ENCODE measurements at regions not wholly inside any gene's neighbourhood (a gene's known extent, or its start where the extent isn't known, plus 50 kb on each side); places are given as distances from the start of the nearest gene placed in this dataset.

DNA sequence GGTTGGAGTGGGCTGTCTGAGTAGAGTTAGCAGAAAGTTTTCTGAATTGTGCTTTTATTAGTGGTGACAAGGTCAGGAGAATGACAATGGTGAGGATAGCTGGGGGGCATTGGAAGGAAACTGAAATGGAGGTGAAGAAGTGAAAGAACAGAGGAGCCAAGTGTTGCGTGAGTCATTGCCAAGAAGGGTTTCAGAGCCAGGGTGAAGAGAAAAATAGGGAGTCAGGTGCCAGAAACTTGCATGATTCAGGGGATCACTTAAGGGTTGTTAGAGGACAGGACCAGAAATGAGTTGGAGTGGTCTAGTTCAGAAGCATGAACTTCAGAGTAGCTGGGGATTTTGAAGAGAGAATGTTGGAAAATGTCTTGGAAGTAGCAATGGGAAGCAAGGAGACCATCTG is 86.0 kb upstream of the GALNT15 start (continued):
- TF ChIP-seq, protein P1, sequence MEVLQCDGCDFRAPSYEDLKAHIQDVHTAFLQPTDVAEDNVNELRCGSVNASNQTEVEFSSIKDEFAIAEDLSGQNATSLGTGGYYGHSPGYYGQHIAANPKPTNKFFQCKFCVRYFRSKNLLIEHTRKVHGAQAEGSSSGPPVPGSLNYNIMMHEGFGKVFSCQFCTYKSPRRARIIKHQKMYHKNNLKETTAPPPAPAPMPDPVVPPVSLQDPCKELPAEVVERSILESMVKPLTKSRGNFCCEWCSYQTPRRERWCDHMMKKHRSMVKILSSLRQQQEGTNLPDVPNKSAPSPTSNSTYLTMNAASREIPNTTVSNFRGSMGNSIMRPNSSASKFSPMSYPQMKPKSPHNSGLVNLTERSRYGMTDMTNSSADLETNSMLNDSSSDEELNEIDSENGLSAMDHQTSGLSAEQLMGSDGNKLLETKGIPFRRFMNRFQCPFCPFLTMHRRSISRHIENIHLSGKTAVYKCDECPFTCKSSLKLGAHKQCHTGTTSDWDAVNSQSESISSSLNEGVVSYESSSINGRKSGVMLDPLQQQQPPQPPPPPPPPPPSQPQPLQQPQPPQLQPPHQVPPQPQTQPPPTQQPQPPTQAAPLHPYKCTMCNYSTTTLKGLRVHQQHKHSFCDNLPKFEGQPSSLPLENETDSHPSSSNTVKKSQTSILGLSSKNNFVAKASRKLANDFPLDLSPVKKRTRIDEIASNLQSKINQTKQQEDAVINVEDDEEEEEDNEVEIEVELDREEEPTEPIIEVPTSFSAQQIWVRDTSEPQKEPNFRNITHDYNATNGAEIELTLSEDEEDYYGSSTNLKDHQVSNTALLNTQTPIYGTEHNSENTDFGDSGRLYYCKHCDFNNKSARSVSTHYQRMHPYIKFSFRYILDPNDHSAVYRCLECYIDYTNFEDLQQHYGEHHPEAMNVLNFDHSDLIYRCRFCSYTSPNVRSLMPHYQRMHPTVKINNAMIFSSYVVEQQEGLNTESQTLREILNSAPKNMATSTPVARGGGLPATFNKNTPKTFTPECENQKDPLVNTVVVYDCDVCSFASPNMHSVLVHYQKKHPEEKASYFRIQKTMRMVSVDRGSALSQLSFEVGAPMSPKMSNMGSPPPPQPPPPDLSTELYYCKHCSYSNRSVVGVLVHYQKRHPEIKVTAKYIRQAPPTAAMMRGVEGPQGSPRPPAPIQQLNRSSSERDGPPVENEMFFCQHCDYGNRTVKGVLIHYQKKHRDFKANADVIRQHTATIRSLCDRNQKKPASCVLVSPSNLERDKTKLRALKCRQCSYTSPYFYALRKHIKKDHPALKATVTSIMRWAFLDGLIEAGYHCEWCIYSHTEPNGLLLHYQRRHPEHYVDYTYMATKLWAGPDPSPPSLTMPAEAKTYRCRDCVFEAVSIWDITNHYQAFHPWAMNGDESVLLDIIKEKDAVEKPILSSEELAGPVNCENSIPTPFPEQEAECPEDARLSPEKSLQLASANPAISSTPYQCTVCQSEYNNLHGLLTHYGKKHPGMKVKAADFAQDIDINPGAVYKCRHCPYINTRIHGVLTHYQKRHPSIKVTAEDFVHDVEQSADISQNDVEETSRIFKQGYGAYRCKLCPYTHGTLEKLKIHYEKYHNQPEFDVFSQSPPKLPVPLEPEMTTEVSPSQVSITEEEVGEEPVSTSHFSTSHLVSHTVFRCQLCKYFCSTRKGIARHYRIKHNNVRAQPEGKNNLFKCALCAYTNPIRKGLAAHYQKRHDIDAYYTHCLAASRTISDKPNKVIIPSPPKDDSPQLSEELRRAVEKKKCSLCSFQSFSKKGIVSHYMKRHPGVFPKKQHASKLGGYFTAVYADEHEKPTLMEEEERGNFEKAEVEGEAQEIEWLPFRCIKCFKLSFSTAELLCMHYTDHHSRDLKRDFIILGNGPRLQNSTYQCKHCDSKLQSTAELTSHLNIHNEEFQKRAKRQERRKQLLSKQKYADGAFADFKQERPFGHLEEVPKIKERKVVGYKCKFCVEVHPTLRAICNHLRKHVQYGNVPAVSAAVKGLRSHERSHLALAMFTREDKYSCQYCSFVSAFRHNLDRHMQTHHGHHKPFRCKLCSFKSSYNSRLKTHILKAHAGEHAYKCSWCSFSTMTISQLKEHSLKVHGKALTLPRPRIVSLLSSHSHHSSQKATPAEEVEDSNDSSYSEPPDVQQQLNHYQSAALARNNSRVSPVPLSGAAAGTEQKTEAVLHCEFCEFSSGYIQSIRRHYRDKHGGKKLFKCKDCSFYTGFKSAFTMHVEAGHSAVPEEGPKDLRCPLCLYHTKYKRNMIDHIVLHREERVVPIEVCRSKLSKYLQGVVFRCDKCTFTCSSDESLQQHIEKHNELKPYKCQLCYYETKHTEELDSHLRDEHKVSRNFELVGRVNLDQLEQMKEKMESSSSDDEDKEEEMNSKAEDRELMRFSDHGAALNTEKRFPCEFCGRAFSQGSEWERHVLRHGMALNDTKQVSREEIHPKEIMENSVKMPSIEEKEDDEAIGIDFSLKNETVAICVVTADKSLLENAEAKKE (CRISPR knock-in tag; IDR thresholded peaks at IDR 0.05) = no peak
- TF ChIP-seq EZH2phosphoT487 (IDR thresholded peaks at IDR 0.05; ENCODE audit: unreplicated experiment) (no peak), EZH2 (IDR thresholded peaks at IDR 0.05; ENCODE audit: low read depth, unreplicated experiment) (no peak), ZNF331 (CRISPR knock-in tag; IDR thresholded peaks at IDR 0.05; ENCODE audit: low read depth) (no peak), NANOG (IDR thresholded peaks at IDR 0.05; ENCODE audit: borderline replicate concordance) (no peak)

DNA sequence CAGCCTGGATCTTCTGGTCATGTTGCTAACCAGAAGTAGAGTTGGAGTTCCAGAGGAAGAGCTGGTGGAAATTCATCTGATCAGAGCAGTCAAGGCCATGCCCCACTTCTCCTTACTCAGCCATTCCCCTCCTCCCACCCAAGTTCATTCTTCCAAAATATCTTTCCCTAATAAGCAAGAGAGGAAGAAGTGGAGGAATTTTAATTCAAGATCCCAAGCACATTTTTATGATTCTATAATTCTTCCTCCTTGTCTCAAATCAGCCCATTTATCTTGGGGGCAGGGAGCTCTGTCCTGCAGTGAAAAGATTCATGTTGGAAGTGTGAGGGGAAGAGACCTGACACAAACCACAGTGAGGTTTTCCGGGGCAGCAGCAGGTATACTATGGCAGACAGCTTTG is 85.0 kb upstream of the GALNT15 start:
- peaks cover 7% of the 10 kb centered on the region; the same call in 2 of the 3 replicates for H3K9me3 Mint-ChIP-seq
- no peak for ATAC-seq
- Histone ChIP-seq H3K4me2 (no peak overlapping the region), H3K27ac (ENCODE audit: low read depth) (no peak overlapping the region), H3K9me2 (ENCODE audit: insufficient read depth) (peaks cover 3% of the 10 kb centered on the region; the same call in 1 of the 2 replicates), H3K4me1 (ENCODE audit: insufficient read depth) (no peaks in the 10 kb centered on the region), H3K27me3 (ENCODE audit: insufficient read depth) (no peaks in the 10 kb centered on the region), H2AFZ (no peak overlapping the region), H3K36me3 (ENCODE audit: insufficient read depth) (no peaks in the 10 kb centered on the region), H3F3A (replicated peaks; ENCODE audit: low read depth) (no peaks in the 10 kb centered on the region), H3K4me3 (no peak overlapping the region), H3K79me2 (replicated peaks; ENCODE audit: insufficient read depth) (no peaks in the 10 kb centered on the region), H4K20me1 (replicated peaks; ENCODE audit: insufficient read depth) (no peaks in the 10 kb centered on the region)
- no peak overlapping the region for H3K27ac Mint-ChIP-seq
- H3K4me3 Mint-ChIP-seq = no peak overlapping the region
- no peak for DNase-seq (ENCODE audit: low spot score)
- no peaks in the 10 kb centered on the region for H3K4me1 Mint-ChIP-seq
- H3K27me3 Mint-ChIP-seq (ENCODE audit: insufficient read depth, low read depth, poor library complexity) = peaks cover under 1% of the 10 kb centered on the region
- H3K36me3 Mint-ChIP-seq (ENCODE audit: low read depth) = no peaks in the 10 kb centered on the region
- TF ChIP-seq CREB1 (CRISPR knock-in tag; IDR thresholded peaks at IDR 0.05; ENCODE audit: low read depth) (no peak), ZNF331 (CRISPR knock-in tag; IDR thresholded peaks at IDR 0.05; ENCODE audit: low read depth) (no peak), EZH2 (IDR thresholded peaks at IDR 0.05; ENCODE audit: low read depth, unreplicated experiment) (no peak), STAT1 (IDR thresholded peaks at IDR 0.05; ENCODE audit: unreplicated experiment) (no peak), NANOG (IDR thresholded peaks at IDR 0.05; ENCODE audit: borderline replicate concordance) (no peak), ZNF114 (CRISPR knock-in tag; IDR thresholded peaks at IDR 0.05) (no peak)
- TF ChIP-seq, protein P2, sequence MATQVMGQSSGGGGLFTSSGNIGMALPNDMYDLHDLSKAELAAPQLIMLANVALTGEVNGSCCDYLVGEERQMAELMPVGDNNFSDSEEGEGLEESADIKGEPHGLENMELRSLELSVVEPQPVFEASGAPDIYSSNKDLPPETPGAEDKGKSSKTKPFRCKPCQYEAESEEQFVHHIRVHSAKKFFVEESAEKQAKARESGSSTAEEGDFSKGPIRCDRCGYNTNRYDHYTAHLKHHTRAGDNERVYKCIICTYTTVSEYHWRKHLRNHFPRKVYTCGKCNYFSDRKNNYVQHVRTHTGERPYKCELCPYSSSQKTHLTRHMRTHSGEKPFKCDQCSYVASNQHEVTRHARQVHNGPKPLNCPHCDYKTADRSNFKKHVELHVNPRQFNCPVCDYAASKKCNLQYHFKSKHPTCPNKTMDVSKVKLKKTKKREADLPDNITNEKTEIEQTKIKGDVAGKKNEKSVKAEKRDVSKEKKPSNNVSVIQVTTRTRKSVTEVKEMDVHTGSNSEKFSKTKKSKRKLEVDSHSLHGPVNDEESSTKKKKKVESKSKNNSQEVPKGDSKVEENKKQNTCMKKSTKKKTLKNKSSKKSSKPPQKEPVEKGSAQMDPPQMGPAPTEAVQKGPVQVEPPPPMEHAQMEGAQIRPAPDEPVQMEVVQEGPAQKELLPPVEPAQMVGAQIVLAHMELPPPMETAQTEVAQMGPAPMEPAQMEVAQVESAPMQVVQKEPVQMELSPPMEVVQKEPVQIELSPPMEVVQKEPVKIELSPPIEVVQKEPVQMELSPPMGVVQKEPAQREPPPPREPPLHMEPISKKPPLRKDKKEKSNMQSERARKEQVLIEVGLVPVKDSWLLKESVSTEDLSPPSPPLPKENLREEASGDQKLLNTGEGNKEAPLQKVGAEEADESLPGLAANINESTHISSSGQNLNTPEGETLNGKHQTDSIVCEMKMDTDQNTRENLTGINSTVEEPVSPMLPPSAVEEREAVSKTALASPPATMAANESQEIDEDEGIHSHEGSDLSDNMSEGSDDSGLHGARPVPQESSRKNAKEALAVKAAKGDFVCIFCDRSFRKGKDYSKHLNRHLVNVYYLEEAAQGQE (IDR thresholded peaks at IDR 0.05; ENCODE audit: unreplicated experiment) = no peak
